Renal pelvis (tissue), 1 donor: ENCODE measurements at regions not wholly inside any gene's neighbourhood (a gene's known extent, or its start where the extent isn't known, plus 50 kb on each side); places are given as distances from the start of the nearest gene placed in this dataset.

Experiments used
- DNase-seq: peaks from one replicate; pipeline ENCODE4 v3.0.0-alpha.2; 2013

DNA sequence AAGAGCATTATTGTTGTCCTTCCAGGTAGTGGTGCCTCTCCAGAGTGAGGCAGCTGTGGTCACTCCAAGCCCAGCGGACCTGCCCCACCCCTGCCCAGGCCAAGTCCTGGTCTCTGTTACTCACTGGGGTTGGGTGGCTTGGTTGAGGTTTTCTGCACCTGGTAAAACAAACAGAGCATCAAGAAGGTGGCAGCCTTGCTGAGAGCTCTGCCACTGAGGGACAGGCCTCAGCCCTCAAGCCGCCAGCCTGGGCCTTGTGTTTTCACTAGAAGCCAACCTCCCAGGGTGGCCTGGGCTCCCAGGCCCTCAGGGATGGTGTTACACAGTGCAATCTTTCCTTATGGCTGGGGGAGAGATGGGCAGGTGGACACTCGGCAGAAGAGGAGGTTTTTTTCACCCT lies 182.7 kb downstream of the BCOR start:
- no peak for DNase-seq

- no peak for DNase-seq
Observed at GRCh38 chrX:39915596-39915995, 182.2 kb downstream of the BCOR start.

DNA sequence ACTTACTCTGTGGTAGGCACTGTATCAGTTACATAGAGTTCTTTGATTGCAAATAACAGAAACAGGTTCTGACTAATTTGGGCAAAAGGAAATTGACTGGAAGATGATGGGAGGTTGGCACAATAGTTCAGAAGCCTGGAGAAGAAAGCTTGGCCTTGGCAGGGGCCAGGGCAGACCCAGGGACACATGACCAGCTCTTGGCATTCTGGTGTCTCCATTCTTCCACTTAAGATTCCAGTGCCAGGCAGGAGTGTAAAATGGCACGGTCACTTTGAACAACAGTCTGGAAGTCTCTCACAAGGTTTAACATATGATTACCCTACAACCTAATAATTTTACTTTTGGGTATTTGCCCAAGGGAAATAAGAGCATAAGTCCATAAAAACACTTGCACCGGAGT lies 175.9 kb downstream of the BCOR start:
- no peak for DNase-seq

DNA sequence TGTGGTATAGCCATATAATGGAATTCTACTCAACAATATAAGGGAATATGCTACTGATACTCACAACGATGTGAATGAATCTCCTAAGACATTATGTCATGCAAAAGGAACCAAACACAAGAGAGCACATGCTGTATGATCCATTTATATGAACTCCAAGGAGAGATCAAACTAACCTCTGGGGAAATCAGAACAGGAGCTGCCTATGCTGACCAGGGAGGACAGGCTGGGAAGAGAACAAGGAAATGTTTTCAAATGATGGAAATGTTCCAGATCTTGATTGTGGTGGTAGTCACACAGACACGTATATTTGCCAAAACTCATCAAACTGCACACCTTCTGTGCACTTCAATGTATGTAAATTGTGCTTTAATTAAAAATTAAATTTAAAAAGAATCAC lies 175.3 kb downstream of the BCOR start:
- no peak for DNase-seq

GRCh38 chrX:39922926-39923325 lies 174.8 kb downstream of the BCOR start:
- DNase-seq, result no peak

DNA sequence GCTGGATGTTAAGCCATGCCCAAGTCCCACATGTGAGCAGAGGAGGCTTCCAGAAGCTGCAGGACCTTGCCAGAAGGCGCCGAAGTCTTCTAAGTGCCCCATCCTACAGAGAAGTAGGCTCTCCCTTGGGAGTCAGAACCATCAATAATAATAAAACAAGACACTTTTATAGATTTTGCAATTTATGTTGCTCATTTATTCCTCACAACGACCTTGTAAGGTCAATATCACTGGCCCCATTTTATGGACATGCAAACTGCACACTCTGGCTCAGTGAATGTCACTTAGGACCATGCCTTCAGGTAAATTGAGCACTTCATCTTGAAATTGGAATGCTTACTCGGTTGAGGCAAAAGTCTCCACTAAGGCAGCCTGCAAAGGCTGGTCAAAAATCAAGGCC lies 170.4 kb downstream of the BCOR start:
- DNase-seq, result no peak

GRCh38 chrX:39928704-39929378 lies 168.9 kb downstream of the BCOR start:
- no peak for DNase-seq

- no peak for DNase-seq
Observed at GRCh38 chrX:39929379-39930025, 168.3 kb downstream of the BCOR start.

GRCh38 chrX:39930786-39931528 lies 166.8 kb downstream of the BCOR start:
- no peak for DNase-seq

- DNase-seq, result no peak
Observed at GRCh38 chrX:39931529-39932282, 166.1 kb downstream of the BCOR start.

DNA sequence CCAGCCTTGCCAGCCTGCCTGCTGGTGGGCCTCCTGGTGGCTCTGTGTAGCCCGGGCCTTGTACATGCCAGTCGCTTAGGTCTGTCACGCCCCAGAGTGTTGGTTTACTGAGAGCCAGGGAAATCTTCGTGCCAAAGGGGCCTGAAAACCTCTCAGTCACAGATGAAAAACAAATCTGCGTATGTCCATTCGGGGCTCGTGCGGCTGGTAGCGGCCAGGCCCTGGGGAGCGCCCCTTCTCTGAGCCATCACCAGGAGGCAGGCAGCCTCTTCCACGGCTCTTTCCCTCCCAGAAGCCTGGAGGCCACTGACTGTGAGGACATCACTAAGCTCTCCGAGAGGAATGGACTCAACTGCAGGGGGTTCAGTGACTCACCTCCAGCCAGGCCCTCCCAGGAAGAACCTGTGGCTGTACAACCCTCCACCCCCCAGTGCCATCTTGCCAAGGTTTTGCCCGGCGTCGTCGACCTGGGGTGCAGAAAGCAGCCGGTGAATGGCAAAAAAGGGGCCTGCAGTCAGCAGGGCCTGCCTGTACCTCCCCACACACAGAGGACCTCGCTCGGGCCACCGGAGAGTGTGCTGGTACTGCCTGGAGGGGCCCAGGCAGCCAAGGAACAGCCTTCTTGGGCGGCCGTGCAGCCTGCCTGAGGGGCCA lies 162.2 kb downstream of the BCOR start:
- DNase-seq, result no peak

DNA sequence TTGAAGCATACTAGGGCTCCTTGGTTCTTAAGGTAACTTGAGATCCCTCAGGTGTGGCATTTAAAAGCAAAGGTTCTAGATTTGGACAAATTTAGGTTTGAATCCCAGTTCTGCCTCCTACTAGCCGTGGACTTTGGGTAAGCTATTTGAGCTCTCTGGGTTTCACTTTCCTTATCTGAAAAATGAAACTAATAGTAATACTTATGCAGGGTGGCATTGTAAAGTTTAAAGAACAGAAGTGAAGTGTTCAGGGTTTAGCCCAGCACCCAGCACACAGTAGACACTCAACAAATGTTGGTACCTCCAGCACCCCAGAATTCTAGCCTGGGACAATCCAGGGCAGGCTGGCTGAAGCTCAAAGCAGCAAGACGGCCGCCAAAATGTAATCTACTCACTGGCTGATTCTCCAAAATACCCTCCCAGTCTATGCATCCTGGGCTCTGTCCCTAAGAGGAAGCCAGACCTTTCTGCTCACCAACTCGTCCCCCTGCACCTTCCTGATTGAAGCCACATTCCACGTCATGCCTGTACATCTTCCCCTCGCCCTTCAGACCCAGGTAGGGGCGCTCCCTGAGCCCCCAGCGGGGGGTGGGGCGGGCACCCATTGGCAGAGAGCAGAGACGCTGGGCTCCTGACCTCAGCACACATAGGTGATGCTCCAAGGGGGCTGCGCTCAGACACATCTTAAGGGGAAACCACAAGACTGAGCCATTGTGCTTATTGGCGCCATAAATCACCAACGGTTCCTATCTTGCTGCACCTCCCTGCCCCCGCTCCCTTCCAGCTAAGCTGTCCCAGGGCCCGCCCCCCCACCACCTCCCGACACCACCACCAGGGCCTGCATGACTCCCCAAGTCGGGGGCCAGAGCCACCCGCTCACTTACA lies 160.6 kb downstream of the BCOR start:
- DNase-seq, result no peak

DNA sequence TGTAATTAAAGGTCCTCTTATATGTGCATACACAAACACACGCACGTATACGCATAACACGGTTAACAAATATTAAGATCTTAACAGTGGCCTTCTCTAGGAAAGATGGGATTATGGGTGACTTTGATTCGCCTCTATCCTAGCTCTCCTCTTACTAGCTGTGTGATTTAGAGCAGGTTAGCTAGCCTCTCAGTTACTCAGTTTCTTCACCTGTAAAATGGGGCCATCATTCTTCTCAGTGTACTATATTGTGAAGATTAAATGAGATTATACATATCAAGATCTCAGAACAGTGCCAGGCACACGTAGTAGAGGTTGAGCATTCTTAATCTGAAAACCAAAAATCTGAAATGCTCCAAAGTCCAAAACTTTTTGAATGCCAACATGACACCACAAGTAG lies 159.3 kb downstream of the BCOR start:
- no peak for DNase-seq

GRCh38 chrX:39939678-39940077 lies 158.1 kb downstream of the BCOR start:
- DNase-seq, result no peak

DNA sequence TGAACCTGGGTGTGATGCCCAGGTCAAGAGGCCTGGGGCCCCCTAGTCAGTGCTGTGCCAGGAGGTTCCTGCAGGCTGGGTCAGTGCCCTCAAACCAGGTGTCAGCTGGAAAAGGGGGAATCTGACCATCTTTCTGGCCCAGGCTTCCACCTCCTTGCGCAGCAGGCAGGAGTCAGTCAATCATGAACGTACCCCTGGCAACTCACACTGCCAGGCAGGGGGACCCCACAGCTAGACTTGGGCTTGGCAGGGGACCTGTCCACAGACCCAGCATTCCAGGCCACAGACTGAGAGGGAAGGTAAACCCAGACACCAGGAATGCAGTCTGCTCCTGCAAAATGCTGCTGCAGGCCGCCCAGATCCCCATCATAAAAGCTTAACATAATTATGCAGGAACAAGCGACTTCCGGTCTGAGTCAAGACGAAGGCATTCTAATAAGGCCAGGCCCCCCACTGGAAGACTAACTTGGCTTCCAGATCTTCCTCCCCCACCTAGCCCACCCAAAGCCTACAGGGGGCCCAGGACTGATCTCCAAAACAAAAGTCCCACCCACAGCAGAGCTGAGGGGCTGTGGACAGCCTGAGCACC lies 156.3 kb downstream of the BCOR start:
- no peak for DNase-seq

DNA sequence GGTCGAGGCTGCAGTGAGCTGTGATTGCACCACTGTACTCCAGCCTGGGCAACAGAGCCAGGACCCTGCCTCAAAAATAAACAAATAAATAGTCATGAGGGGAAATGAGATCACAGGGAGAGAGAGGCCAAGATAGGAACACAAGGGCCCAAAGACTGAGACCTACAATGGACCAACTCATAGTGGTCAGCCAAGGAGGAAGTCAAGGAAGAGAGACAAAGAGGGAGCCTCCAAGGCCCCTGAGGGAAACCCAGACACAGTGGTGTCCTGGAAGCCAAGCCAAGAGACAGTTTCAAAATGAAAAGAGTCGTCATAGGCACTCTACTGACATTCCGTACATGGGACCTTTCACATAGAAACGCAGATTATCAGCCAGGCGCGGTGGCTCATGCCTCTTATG lies 153.3 kb downstream of the BCOR start:
- no peak for DNase-seq

DNA sequence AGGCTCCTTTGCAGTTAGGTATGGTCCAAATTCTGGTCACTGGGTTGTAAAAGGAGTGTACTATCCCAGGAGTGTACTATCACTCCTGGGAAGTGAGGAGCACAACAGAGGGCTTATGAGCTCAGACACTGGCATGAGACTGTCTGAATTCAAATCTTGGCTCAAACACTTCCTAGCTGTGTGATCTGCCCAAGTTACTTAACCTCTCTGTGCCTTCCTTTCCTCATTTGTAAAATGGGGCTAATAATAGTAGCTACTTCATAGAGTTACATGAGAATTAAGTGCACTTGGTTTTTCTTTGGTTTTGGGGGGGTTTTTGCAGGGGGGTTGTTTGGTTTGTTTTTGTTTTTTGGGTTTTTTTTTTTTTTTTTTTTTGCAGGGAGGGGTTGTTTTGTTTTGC lies 152.0 kb downstream of the BCOR start:
- DNase-seq, result no peak

DNA sequence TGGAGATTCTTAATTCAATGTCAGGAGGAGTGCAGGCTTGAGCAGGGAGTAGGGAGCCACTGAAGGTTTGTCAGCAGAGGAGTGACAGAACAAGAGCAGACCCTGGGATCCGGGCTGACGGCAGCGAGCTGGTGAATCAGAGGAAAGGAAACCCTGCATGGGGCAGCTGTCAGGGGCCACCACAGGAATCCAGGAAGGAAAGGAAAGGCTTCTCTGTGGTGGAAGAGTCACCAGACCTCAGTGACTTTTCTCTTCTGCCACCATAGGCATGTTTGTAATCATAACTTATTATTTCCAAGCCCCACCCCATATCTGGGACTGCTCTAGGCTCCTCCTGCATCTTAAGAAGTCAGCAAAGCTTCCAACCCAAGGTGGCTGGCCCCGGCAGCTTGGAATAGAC lies 150.9 kb downstream of the BCOR start:
- DNase-seq, result no peak

DNA sequence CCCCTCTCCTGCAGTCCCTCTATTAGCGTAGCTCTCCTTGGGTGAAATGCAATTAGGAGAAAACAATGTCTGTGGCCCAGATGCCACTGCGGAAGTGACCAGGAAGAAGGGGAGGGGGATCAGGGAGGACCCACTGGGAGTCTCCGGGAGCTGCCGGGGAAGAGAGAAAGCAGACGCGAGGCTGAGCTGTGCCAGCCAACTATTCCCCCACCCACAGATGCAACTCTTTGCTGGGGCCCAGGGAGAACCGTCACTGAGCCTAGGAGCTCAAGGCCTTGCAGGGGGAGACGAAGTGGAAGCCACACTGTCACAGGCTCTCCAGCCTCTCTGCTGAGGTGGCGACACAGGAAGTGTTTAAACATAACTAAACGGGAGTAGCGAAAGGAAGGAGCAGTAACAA lies 149.2 kb downstream of the BCOR start:
- DNase-seq, result no peak

- no peak for DNase-seq
Observed at GRCh38 chrX:39950018-39950688, 147.6 kb downstream of the BCOR start.
